ENCODE measurements at regions not wholly inside any gene's neighbourhood (a gene's known extent, or its start where the extent isn't known, plus 50 kb on each side); places are given as distances from the start of the nearest gene placed in this dataset.

DNA sequence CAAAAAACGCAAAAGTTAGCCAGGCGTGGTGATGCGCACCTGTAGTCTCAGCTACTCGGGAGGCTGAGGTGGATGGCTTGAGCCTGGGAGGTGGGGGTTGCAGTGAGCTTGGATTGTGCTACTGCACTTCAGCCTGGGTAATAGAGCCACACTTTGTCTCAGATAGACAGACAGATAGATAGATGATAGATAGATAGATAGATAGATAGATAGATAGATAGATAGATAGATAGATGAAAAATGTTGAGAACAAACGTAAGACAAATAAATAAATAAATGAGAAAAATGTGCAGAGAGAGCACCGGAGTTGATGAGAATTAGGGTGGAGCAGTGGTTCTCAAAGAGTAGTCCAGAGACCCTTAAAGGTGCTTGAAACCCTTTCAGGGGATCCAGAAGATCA, 58.4 kb upstream of the ARL8B start:
- H3K36me3 ChIP-seq (ENCODE audit: control insufficient read depth in 2 of 2, insufficient read depth in 2 of 2, low read length in 1 of 2): no peaks in the 10 kb centered on the region
- no peaks in the 10 kb centered on the region for H3K9me3 ChIP-seq (ENCODE audit: control insufficient read depth in 2 of 2, insufficient read depth in 1 of 2, low read depth in 1 of 2, low read length in 1 of 2)
- no peak overlapping the region for H3K4me3 ChIP-seq (ENCODE audit: low read depth in 1 of 2, low read length in 2 of 2)
- no peak overlapping the region for H3K27ac ChIP-seq (ENCODE audit: low read depth in 2 of 2, low read length in 1 of 2)
- no peaks in the 10 kb centered on the region for H3K27me3 ChIP-seq (ENCODE audit: control insufficient read depth in 1 of 2, insufficient read depth in 2 of 2, low read length in 2 of 2)
- H3K4me1 ChIP-seq (ENCODE audit: control insufficient read depth in 2 of 2, insufficient read depth in 2 of 2, low read length in 1 of 2): no peaks in the 10 kb centered on the region
- 93 to 94% methylated on average over 6 of the region's 6 CpGs for whole genome bisulfite sequencing, 2 donors

DNA sequence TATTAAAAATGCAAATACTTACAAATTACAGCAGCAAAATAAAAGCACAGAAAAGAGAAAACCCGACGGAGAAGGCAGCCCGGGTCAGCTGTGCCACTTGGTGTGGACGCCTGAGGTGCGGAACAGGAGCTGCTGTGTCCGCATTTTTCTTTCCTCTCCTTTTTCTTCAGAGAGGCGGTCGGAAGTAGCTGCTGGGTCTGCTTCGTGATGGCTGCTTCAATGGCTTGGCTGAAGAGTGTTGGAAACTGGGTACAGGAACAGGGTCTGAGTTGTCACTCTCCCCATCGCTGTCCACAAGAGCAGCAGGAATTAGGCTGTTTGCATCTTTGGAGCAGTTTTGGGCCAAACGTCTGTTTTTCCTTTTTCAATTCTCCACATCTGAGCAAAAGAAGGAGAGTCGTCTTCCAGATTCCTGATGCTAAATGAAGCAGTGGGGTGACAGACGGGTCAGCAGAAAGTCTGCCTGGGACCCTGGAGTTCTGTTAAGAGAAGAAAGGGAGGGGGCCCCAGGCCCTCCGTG, 53.5 kb upstream of the ARL8B start:
- no peaks in the 10 kb centered on the region for H3K4me1 ChIP-seq (ENCODE audit: control insufficient read depth in 2 of 2, insufficient read depth in 2 of 2, low read length in 1 of 2)
- H3K9me3 ChIP-seq (ENCODE audit: control insufficient read depth in 2 of 2, insufficient read depth in 1 of 2, low read depth in 1 of 2, low read length in 1 of 2): no peaks in the 10 kb centered on the region
- WGBS, 2 donors: 86 to 89% methylated on average over 14 of the region's 14 CpGs
- no peaks in the 10 kb centered on the region for H3K36me3 ChIP-seq (ENCODE audit: control insufficient read depth in 2 of 2, insufficient read depth in 2 of 2, low read length in 1 of 2)
- H3K27ac ChIP-seq (ENCODE audit: low read depth in 2 of 2, low read length in 1 of 2): no peak overlapping the region
- H3K4me3 ChIP-seq (ENCODE audit: low read depth in 1 of 2, low read length in 2 of 2): no peak overlapping the region
- no peaks in the 10 kb centered on the region for H3K27me3 ChIP-seq (ENCODE audit: control insufficient read depth in 1 of 2, insufficient read depth in 2 of 2, low read length in 2 of 2)

DNA sequence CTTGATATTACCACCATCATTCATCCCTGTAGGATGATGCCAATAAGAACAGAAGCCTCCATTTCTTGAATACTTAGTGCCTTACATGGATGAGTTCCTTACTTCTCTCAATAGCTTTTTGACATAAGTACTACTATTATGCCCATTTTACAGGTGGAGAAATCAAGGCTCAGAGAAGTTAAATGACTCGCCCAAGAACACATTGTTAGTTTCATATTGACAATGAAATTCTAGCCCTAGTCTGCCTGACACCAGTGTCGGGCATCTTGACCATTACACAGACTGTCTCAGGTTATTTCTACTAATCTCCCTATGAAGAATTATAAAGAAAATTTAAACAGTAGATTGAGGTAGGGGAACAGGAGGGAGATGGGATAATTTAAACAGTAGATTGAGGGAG, 52.5 kb upstream of the ARL8B start:
- Histone ChIP-seq H3K4me1 (ENCODE audit: control insufficient read depth in 2 of 2, insufficient read depth in 2 of 2, low read length in 1 of 2) (no peaks in the 10 kb centered on the region), H3K36me3 (ENCODE audit: control insufficient read depth in 2 of 2, insufficient read depth in 2 of 2, low read length in 1 of 2) (no peaks in the 10 kb centered on the region), H3K27me3 (ENCODE audit: control insufficient read depth in 1 of 2, insufficient read depth in 2 of 2, low read length in 2 of 2) (no peaks in the 10 kb centered on the region), H3K4me3 (ENCODE audit: low read depth in 1 of 2, low read length in 2 of 2) (no peak overlapping the region), H3K9me3 (ENCODE audit: control insufficient read depth in 2 of 2, insufficient read depth in 1 of 2, low read depth in 1 of 2, low read length in 1 of 2) (no peaks in the 10 kb centered on the region), H3K27ac (ENCODE audit: low read depth in 2 of 2, low read length in 1 of 2) (no peak overlapping the region)
- 85 to 94% methylated on average over 2 of the region's 2 CpGs for WGBS, 2 donors

DNA sequence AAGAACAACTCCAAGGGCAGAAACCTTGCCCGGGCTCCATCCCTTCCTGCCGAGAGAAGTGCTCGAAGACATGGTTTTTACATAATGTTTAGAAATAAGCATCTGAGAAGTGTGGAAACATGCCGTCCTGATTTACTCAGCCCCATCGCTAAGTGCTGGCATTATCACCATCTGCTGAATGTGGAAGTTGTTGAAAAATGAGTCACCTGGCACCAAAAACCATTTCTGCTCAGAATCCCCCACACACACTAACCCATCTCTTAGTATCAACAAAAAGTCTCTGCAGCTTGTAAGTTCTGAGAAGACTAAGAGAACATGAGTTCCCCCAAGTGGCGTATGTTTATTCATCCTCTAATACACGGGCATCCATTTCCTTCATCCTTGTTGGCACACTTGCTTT, 51.0 kb upstream of the ARL8B start:
- H3K36me3 ChIP-seq (ENCODE audit: control insufficient read depth in 2 of 2, insufficient read depth in 2 of 2, low read length in 1 of 2): no peaks in the 10 kb centered on the region

DNA sequence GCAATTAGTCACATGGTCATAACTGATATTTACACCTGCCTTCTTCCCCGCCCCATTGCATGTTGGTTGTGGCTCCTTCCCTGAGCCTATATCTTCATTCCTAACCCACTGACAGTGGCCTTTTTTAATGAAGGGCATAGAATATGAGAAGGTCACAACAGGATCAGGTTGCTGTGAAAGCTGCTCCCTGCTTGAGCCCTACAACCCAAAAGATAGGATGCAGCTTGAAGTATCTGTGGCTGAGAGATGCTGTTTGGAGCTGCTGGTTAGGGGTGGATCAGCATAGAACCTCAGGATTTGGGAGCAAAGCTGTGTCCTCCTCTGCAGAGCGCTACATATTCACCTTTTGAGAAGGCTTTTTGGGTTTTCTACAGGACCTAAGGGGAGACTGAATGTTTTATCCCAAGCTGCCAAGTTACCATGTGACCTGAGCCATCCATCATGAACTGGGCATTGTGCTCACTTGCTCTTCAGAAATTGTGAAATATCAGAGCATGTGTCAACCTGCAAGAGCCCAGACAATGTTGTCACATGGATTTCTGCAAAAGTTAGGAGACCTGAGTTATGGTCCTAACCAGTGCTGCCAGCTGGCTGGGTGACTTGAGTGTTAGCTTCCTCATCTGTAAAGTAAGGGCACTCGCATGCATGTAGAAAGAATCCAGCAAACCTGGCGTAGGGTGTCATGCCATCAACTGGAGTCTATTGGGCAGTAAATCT, 49.8 kb upstream of the ARL8B start:
- H3K36me3 ChIP-seq (ENCODE audit: control insufficient read depth in 2 of 2, insufficient read depth in 2 of 2, low read length in 1 of 2): no peaks in the 10 kb centered on the region
- H3K27ac ChIP-seq (ENCODE audit: low read depth in 2 of 2, low read length in 1 of 2): peak overlapping the region in 1 of 2 donors; percentile 21

More for the DNA sequence above, 51.0 kb upstream of the ARL8B start:
- Histone ChIP-seq H3K4me3 (ENCODE audit: low read depth in 1 of 2, low read length in 2 of 2) (no peak overlapping the region), H3K27ac (ENCODE audit: low read depth in 2 of 2, low read length in 1 of 2) (no peak overlapping the region), H3K27me3 (ENCODE audit: control insufficient read depth in 1 of 2, insufficient read depth in 2 of 2, low read length in 2 of 2) (no peaks in the 10 kb centered on the region), H3K9me3 (ENCODE audit: control insufficient read depth in 2 of 2, insufficient read depth in 1 of 2, low read depth in 1 of 2, low read length in 1 of 2) (no peaks in the 10 kb centered on the region), H3K4me1 (ENCODE audit: control insufficient read depth in 2 of 2, insufficient read depth in 2 of 2, low read length in 1 of 2) (peaks cover 0 to 3% of the 10 kb centered on the region in 2 donors)
- WGBS, 2 donors: 21 to 46% methylated on average over 7 of the region's 7 CpGs

More for the DNA sequence above, 49.8 kb upstream of the ARL8B start:
- Histone ChIP-seq H3K4me3 (ENCODE audit: low read depth in 1 of 2, low read length in 2 of 2) (no peak overlapping the region), H3K4me1 (ENCODE audit: control insufficient read depth in 2 of 2, insufficient read depth in 2 of 2, low read length in 1 of 2) (peaks cover 0 to 6% of the 10 kb centered on the region in 2 donors), H3K27me3 (ENCODE audit: control insufficient read depth in 1 of 2, insufficient read depth in 2 of 2, low read length in 2 of 2) (no peaks in the 10 kb centered on the region), H3K9me3 (ENCODE audit: control insufficient read depth in 2 of 2, insufficient read depth in 1 of 2, low read depth in 1 of 2, low read length in 1 of 2) (no peaks in the 10 kb centered on the region)
- 62 to 77% methylated on average over 4 of the region's 4 CpGs for WGBS, 2 donors
